ENCODE measurements at regions not wholly inside any gene's neighbourhood (a gene's known extent, or its start where the extent isn't known, plus 50 kb on each side); places are given as distances from the start of the nearest gene placed in this dataset.

- Mint-ChIP-seq H3K27ac (ENCODE audit: unreplicated experiment) (no peak overlapping the region), H3K27me3 (ENCODE audit: low read depth, unreplicated experiment) (peaks cover 31% of the 10 kb centered on the region), H3K4me1 (ENCODE audit: low read depth, unreplicated experiment) (no peaks in the 10 kb centered on the region), H3K9me3 (ENCODE audit: unreplicated experiment) (peaks cover 3% of the 10 kb centered on the region), H3K4me3 (ENCODE audit: unreplicated experiment) (no peak overlapping the region), H3K36me3 (ENCODE audit: low read depth, unreplicated experiment) (no peaks in the 10 kb centered on the region)
- no peak overlapping the region for H2AFZ ChIP-seq (ENCODE audit: low read depth, low read length)
- H3K9me3 ChIP-seq (ENCODE audit: insufficient read depth, low read depth, low read length): no peaks in the 10 kb centered on the region
- no peaks in the 10 kb centered on the region for H3K79me2 ChIP-seq (ENCODE audit: insufficient read depth, low read length)
- TF ChIP-seq EZH2 (IDR thresholded peaks at IDR 0.05; ENCODE audit: insufficient read depth, low read length): no peak
- TF ChIP-seq CTCF (IDR thresholded peaks at IDR 0.05; ENCODE audit: insufficient read depth, low read depth, low read length): no peak
- DNase-seq (ENCODE audit: low read depth): peak; percentile 69
- H3K4me3 ChIP-seq (ENCODE audit: insufficient read depth, low read depth, low read length): no peak overlapping the region
- H3K4me2 ChIP-seq (ENCODE audit: low read length): peak overlapping the region; percentile 19
- H3K4me1 ChIP-seq (ENCODE audit: insufficient read depth, low read length): peaks cover 11% of the 10 kb centered on the region
- no peak overlapping the region for H3K9ac ChIP-seq (ENCODE audit: low read length)
- no peaks in the 10 kb centered on the region for H3K27me3 ChIP-seq (ENCODE audit: insufficient read depth, low read length)
- no peaks in the 10 kb centered on the region for H3K36me3 ChIP-seq (ENCODE audit: insufficient read depth, low read length)
- H4K20me1 ChIP-seq (ENCODE audit: insufficient read depth, low read length): no peaks in the 10 kb centered on the region
- H3K27ac ChIP-seq (ENCODE audit: low read depth, low read length): no peak overlapping the region
- no peak for FAIRE-seq
Measured at GRCh38 chr16:87101903-87102302, 215.3 kb downstream of the C16orf95 start.

- Histone ChIP-seq H3K4me2 (ENCODE audit: low read length) (no peak overlapping the region), H3K9me3 (ENCODE audit: insufficient read depth, low read depth, low read length) (no peaks in the 10 kb centered on the region), H3K4me3 (ENCODE audit: insufficient read depth, low read depth, low read length) (no peak overlapping the region), H3K9ac (ENCODE audit: low read length) (no peak overlapping the region), H3K4me1 (ENCODE audit: insufficient read depth, low read length) (peaks cover 9% of the 10 kb centered on the region), H3K27ac (ENCODE audit: low read depth, low read length) (no peak overlapping the region), H3K79me2 (ENCODE audit: insufficient read depth, low read length) (no peaks in the 10 kb centered on the region), H2AFZ (ENCODE audit: low read depth, low read length) (no peak overlapping the region), H3K27me3 (ENCODE audit: insufficient read depth, low read length) (no peaks in the 10 kb centered on the region), H3K36me3 (ENCODE audit: insufficient read depth, low read length) (no peaks in the 10 kb centered on the region), H4K20me1 (ENCODE audit: insufficient read depth, low read length) (no peaks in the 10 kb centered on the region)
- Mint-ChIP-seq H3K9me3 (ENCODE audit: unreplicated experiment) (peaks cover 3% of the 10 kb centered on the region), H3K27me3 (ENCODE audit: low read depth, unreplicated experiment) (peaks cover 12% of the 10 kb centered on the region), H3K27ac (ENCODE audit: unreplicated experiment) (no peak overlapping the region), H3K4me1 (ENCODE audit: low read depth, unreplicated experiment) (peaks cover 11% of the 10 kb centered on the region), H3K36me3 (ENCODE audit: low read depth, unreplicated experiment) (no peaks in the 10 kb centered on the region), H3K4me3 (ENCODE audit: unreplicated experiment) (no peak overlapping the region)
- no peak for TF ChIP-seq CTCF (IDR thresholded peaks at IDR 0.05; ENCODE audit: insufficient read depth, low read depth, low read length)
- FAIRE-seq: no peak
- no peak for DNase-seq (ENCODE audit: low read depth)
Measured at GRCh38 chr16:87107201-87107600, 210.0 kb downstream of the C16orf95 start.

GRCh38 chr16:87108278-87108677, 208.9 kb downstream of the C16orf95 start:
- H3K27me3 Mint-ChIP-seq (ENCODE audit: low read depth, unreplicated experiment): peaks cover 12% of the 10 kb centered on the region
- H3K4me1 ChIP-seq (ENCODE audit: insufficient read depth, low read length): peaks cover 5% of the 10 kb centered on the region
- no peak overlapping the region for H3K27ac Mint-ChIP-seq (ENCODE audit: unreplicated experiment)
- H3K9ac ChIP-seq (ENCODE audit: low read length): no peak overlapping the region
- H3K4me3 Mint-ChIP-seq (ENCODE audit: unreplicated experiment): no peak overlapping the region
- no peaks in the 10 kb centered on the region for H3K36me3 ChIP-seq (ENCODE audit: insufficient read depth, low read length)
- no peak overlapping the region for H2AFZ ChIP-seq (ENCODE audit: low read depth, low read length)
- no peaks in the 10 kb centered on the region for H3K79me2 ChIP-seq (ENCODE audit: insufficient read depth, low read length)
- no peak for TF ChIP-seq CTCF (IDR thresholded peaks at IDR 0.05; ENCODE audit: insufficient read depth, low read depth, low read length)
- TF ChIP-seq EZH2 (IDR thresholded peaks at IDR 0.05; ENCODE audit: insufficient read depth, low read length): no peak
- H4K20me1 ChIP-seq (ENCODE audit: insufficient read depth, low read length): no peaks in the 10 kb centered on the region
- no peaks in the 10 kb centered on the region for H3K27me3 ChIP-seq (ENCODE audit: insufficient read depth, low read length)
- no peak for FAIRE-seq
- no peak overlapping the region for H3K4me2 ChIP-seq (ENCODE audit: low read length)
- H3K4me3 ChIP-seq (ENCODE audit: insufficient read depth, low read depth, low read length): no peak overlapping the region
- H3K36me3 Mint-ChIP-seq (ENCODE audit: low read depth, unreplicated experiment): no peaks in the 10 kb centered on the region
- H3K27ac ChIP-seq (ENCODE audit: low read depth, low read length): no peak overlapping the region
- DNase-seq (ENCODE audit: low read depth): no peak
- H3K4me1 Mint-ChIP-seq (ENCODE audit: low read depth, unreplicated experiment): peaks cover 11% of the 10 kb centered on the region
- H3K9me3 Mint-ChIP-seq (ENCODE audit: unreplicated experiment): peaks cover 3% of the 10 kb centered on the region
- H3K9me3 ChIP-seq (ENCODE audit: insufficient read depth, low read depth, low read length): no peaks in the 10 kb centered on the region

Measured in astrocyte (in vitro differentiated cells and primary cell).